BLaER1 (cell line): ENCODE measurements at regions not wholly inside any gene's neighbourhood (a gene's known extent, or its start where the extent isn't known, plus 50 kb on each side); places are given as distances from the start of the nearest gene placed in this dataset.

Experiments
- H3K27ac ChIP-seq: shearing (Covaris generic); formaldehyde crosslinking; 2 replicates; pipeline ENCODE4 v1.8.1; 2022
- H3K27me3 ChIP-seq: shearing (Covaris generic); formaldehyde crosslinking; 2 replicates; pipeline ENCODE4 v1.8.1; 2022
- H3K36me3 ChIP-seq: shearing (Covaris generic); formaldehyde crosslinking; 2 replicates; pipeline ENCODE4 v1.8.1; 2022
- H3K4me1 ChIP-seq: shearing (Covaris generic); formaldehyde crosslinking; 2 replicates; pipeline ENCODE4 v1.8.1; 2022
- H3K4me2 ChIP-seq: shearing (Covaris generic); formaldehyde crosslinking; 2 replicates; pipeline ENCODE4 v1.8.1; 2022
- H3K4me3 ChIP-seq: shearing (Covaris generic); formaldehyde crosslinking; 2 replicates; pipeline ENCODE4 v1.8.1; 2022
- H3K9ac ChIP-seq: shearing (Covaris generic); formaldehyde crosslinking; 2 replicates; pipeline ENCODE4 v1.8.1; 2022
- H3K9me3 ChIP-seq: shearing (Covaris generic); formaldehyde crosslinking; 2 replicates; pipeline ENCODE4 v1.8.1; 2022
- H4K20me1 ChIP-seq: shearing (Covaris generic); formaldehyde crosslinking; 2 replicates; pipeline ENCODE4 v1.8.1; 2022
- Cebpa-rat ChIP-seq: shearing (Covaris generic); IDR thresholded peaks from 2 replicates; pipeline ENCODE4 v1.8.1; 2022

GRCh38 chr4:136301749-136302495 is 1230.4 kb downstream of the PCDH18 start:
- Histone ChIP-seq H3K4me3 (no peak overlapping the region), H3K36me3 (no peaks in the 10 kb centered on the region), H3K4me2 (no peak overlapping the region), H3K9me3 (no peaks in the 10 kb centered on the region), H4K20me1 (no peaks in the 10 kb centered on the region), H3K27me3 (no peaks in the 10 kb centered on the region), H3K9ac (no peak overlapping the region), H3K27ac (no peak overlapping the region), H3K4me1 (no peaks in the 10 kb centered on the region)
- no peak for TF ChIP-seq Cebpa-rat

DNA sequence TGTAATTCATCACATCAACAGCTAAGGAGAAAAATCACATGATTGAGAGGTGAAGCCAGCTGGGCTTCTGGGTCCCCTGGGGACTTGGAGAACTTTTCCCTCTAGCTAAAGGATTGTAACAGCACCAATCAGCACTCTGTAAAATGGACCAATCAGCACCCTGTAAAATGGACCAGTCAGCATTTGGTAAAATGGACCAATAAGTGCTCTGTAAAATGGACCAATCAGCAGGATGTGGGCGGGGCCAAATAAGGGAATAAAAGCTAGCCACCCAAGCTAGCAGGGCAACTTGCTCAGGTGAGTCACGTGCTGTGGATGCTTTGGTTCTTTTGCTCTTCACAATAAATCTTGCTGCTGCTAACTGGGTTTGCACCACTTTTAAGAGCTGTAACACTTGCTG is 1248.3 kb downstream of the PCDH18 start:
- no peak for TF ChIP-seq Cebpa-rat
- Histone ChIP-seq H3K4me2 (no peak overlapping the region), H3K27ac (no peak overlapping the region), H3K4me1 (no peaks in the 10 kb centered on the region), H3K4me3 (no peak overlapping the region), H4K20me1 (no peaks in the 10 kb centered on the region), H3K9ac (no peak overlapping the region), H3K36me3 (no peaks in the 10 kb centered on the region), H3K9me3 (no peaks in the 10 kb centered on the region), H3K27me3 (no peaks in the 10 kb centered on the region)

- H3K9me3 ChIP-seq = no peaks in the 10 kb centered on the region
- H4K20me1 ChIP-seq = no peaks in the 10 kb centered on the region
- TF ChIP-seq Cebpa-rat = no peak
- no peak overlapping the region for H3K4me2 ChIP-seq
- no peak overlapping the region for H3K4me3 ChIP-seq
- no peaks in the 10 kb centered on the region for H3K27me3 ChIP-seq
- no peak overlapping the region for H3K27ac ChIP-seq
- no peaks in the 10 kb centered on the region for H3K4me1 ChIP-seq
- no peaks in the 10 kb centered on the region for H3K36me3 ChIP-seq
- no peak overlapping the region for H3K9ac ChIP-seq
Measured at GRCh38 chr4:136281889-136282288, 1250.4 kb downstream of the PCDH18 start.

DNA sequence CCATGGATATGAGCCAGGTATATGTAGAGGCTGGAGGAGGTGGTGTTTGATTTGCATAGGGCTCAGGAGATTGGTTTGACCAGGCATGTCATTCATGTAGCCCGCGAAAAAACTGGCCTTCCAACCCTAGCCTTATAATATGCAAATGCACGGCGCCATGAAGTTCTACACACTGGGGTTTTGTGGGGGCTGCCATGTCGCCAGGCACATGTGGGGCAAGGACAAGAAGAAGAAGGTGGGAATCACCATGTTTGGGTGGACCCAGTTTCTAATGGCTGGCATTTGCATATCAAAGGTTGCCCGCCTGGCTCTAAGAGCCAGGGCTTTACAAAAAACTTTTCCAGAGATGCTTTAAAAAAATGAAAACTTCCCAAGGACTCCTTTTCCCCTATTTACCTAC is 1251.0 kb downstream of the PCDH18 start:
- H3K4me2 ChIP-seq = no peak overlapping the region
- H4K20me1 ChIP-seq = no peaks in the 10 kb centered on the region
- H3K27ac ChIP-seq = no peak overlapping the region
- H3K4me3 ChIP-seq = no peak overlapping the region
- H3K4me1 ChIP-seq = no peaks in the 10 kb centered on the region
- no peaks in the 10 kb centered on the region for H3K9me3 ChIP-seq
- TF ChIP-seq Cebpa-rat = no peak
- no peaks in the 10 kb centered on the region for H3K27me3 ChIP-seq
- H3K36me3 ChIP-seq = no peaks in the 10 kb centered on the region
- H3K9ac ChIP-seq = no peak overlapping the region

DNA sequence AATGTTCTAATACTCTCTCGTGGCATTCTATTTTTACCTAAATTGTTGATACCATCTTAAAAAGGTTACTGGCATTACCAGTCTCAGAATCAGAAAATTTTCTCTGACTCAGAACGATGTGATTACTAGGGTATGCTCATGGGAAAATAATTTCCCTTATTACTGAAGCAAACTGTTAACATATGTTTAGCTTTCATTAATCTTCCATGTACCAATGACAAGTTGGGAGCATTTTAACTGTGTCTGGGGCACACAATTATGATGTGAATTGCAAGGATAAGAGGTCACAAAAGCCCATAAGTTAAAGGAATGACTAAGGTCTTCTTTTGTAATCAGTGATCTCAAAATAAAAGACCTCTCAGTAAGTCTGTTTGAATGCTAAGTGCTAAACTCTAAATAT is 1254.6 kb downstream of the PCDH18 start:
- Histone ChIP-seq H3K27ac (no peak overlapping the region), H3K4me3 (no peak overlapping the region), H4K20me1 (no peaks in the 10 kb centered on the region), H3K9me3 (no peaks in the 10 kb centered on the region), H3K27me3 (no peaks in the 10 kb centered on the region), H3K9ac (no peak overlapping the region), H3K4me2 (no peak overlapping the region), H3K4me1 (no peaks in the 10 kb centered on the region), H3K36me3 (no peaks in the 10 kb centered on the region)
- TF ChIP-seq Cebpa-rat = no peak

DNA sequence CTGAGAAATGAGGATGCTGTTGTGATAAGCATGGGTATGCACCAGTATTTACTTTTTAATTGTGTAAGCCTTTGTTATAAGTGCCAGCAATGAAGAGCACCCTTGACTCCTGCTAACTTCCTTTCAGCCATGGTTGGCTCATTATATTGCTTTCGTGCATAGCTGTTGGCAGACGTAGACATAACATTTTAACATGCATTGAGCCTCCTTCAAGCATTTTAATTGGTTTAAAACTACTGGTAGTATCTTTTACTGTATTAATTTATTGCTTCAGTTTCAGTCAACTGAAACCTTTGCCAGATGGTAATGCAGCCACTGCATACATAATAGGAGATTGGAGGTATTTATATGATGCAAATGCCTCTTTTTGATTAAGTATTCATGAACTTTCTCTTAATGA is 1285.4 kb downstream of the PCDH18 start:
- no peak overlapping the region for H3K27ac ChIP-seq
- no peaks in the 10 kb centered on the region for H3K27me3 ChIP-seq
- H3K36me3 ChIP-seq = no peaks in the 10 kb centered on the region
- no peaks in the 10 kb centered on the region for H3K9me3 ChIP-seq
- no peak overlapping the region for H3K4me3 ChIP-seq
- H3K4me2 ChIP-seq = no peak overlapping the region
- H3K9ac ChIP-seq = no peak overlapping the region
- no peaks in the 10 kb centered on the region for H4K20me1 ChIP-seq
- TF ChIP-seq Cebpa-rat = no peak
- H3K4me1 ChIP-seq = no peaks in the 10 kb centered on the region

DNA sequence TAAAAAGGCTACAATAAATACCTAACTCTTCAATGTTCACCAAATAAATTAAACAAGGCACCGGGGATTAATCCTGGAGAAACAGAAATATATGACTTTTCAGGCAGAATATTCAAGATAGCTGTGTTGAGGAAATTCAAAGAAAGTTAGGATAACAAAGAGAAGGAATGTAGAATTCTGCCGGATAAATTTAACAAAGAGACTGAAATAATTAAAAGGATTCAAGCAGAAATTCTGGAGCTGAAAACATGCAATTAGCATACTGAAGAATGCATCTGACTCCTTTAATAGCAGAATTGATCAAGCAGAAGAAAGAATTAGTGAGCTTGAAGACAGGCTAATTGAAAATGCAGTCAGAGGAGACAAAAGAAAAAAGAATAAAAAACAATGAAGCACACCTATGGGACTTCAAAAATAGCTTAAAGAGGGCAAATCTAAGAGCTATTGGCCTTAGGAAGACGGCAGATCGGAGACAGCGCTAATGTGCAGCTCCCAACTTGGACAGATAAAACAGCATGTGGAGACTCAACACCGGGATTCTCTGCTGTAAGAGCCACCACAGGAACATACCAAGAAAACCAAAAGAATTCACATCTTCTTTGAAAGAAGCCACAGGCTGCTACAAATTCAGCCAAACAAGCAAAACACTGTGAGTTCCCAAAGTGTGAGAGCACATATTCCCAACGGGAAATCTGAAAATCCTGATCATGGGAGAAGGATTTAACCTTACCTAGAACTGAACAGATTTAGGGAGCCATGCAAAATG is 1290.9 kb downstream of the PCDH18 start:
- TF ChIP-seq Cebpa-rat = no peak
- H3K9me3 ChIP-seq = peaks cover 14% of the 10 kb centered on the region
- H3K27me3 ChIP-seq = no peaks in the 10 kb centered on the region
- no peaks in the 10 kb centered on the region for H3K4me1 ChIP-seq
- no peak overlapping the region for H3K4me3 ChIP-seq
- H3K4me2 ChIP-seq = no peak overlapping the region
- H4K20me1 ChIP-seq = no peaks in the 10 kb centered on the region
- H3K27ac ChIP-seq = no peak overlapping the region
- no peaks in the 10 kb centered on the region for H3K36me3 ChIP-seq
- H3K9ac ChIP-seq = no peak overlapping the region

- Histone ChIP-seq H3K27ac (no peak overlapping the region), H3K9ac (no peak overlapping the region), H3K4me1 (no peaks in the 10 kb centered on the region), H4K20me1 (no peaks in the 10 kb centered on the region), H3K4me3 (no peak overlapping the region), H3K4me2 (no peak overlapping the region), H3K36me3 (no peaks in the 10 kb centered on the region), H3K9me3 (no peaks in the 10 kb centered on the region), H3K27me3 (no peaks in the 10 kb centered on the region)
- no peak for TF ChIP-seq Cebpa-rat
Measured at GRCh38 chr4:136227315-136227714, 1305.0 kb downstream of the PCDH18 start.

DNA sequence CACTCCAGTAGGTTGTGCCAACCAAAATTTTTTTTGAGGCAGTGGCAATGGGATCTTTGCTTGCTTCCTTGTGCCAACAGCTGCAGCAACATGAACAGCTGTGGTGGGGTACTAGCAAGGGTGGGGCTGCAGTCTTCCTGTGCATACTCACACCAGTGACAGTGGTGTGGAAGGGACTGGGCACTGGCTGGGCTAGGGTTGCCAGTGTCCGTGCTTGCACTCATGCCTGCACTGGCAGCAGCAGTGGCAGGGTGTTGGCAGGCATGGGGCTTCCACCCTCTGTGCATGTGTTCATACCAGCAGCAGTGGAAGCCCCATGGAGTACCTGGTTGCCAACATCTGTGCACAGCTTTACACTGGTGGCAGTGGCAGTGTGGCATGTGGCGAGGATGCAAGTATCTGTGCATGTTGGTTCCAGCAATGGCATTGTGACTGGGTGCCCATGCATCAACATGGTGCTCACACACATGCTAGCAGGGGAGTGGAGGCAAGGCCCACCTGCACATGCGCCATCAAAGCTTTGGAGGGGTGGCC is 1312.6 kb downstream of the PCDH18 start:
- no peak overlapping the region for H3K9ac ChIP-seq
- no peaks in the 10 kb centered on the region for H4K20me1 ChIP-seq
- H3K27me3 ChIP-seq = no peaks in the 10 kb centered on the region
- no peaks in the 10 kb centered on the region for H3K36me3 ChIP-seq
- no peak overlapping the region for H3K4me3 ChIP-seq
- H3K4me1 ChIP-seq = no peaks in the 10 kb centered on the region
- no peaks in the 10 kb centered on the region for H3K9me3 ChIP-seq
- no peak for TF ChIP-seq Cebpa-rat
- no peak overlapping the region for H3K4me2 ChIP-seq
- no peak overlapping the region for H3K27ac ChIP-seq

GRCh38 chr4:136203199-136203598 is 1329.1 kb downstream of the PCDH18 start:
- Histone ChIP-seq H3K9ac (no peak overlapping the region), H3K4me3 (no peak overlapping the region), H3K27ac (no peak overlapping the region), H3K4me1 (no peaks in the 10 kb centered on the region), H4K20me1 (no peaks in the 10 kb centered on the region), H3K4me2 (no peak overlapping the region), H3K9me3 (no peaks in the 10 kb centered on the region), H3K27me3 (no peaks in the 10 kb centered on the region), H3K36me3 (no peaks in the 10 kb centered on the region)
- no peak for TF ChIP-seq Cebpa-rat
